ENCODE measurements at regions not wholly inside any gene's neighbourhood (a gene's known extent, or its start where the extent isn't known, plus 50 kb on each side); places are given as distances from the start of the nearest gene placed in this dataset.
A peak's percentile ranks its signal among the peaks of the same experiment; 100 is the strongest.

GRCh38 chrX:130516123-130516522, 114.3 kb downstream of the RBMX2 start:
- H3K27ac ChIP-seq = no peak overlapping the region
- 73 to 85% methylated on average over 1 of the region's 1 CpG for WGBS, 2 donors
- no peaks in the 10 kb centered on the region for H3K4me1 ChIP-seq
- peaks cover 0 to 6% of the 10 kb centered on the region in 2 donors for H3K27me3 ChIP-seq
- H3K36me3 ChIP-seq = no peaks in the 10 kb centered on the region
- TF ChIP-seq POLR2A (IDR thresholded peaks at IDR 0.05) = no peak
- no peak for TF ChIP-seq EP300 (IDR thresholded peaks at IDR 0.05)
- TF ChIP-seq, protein P1, sequence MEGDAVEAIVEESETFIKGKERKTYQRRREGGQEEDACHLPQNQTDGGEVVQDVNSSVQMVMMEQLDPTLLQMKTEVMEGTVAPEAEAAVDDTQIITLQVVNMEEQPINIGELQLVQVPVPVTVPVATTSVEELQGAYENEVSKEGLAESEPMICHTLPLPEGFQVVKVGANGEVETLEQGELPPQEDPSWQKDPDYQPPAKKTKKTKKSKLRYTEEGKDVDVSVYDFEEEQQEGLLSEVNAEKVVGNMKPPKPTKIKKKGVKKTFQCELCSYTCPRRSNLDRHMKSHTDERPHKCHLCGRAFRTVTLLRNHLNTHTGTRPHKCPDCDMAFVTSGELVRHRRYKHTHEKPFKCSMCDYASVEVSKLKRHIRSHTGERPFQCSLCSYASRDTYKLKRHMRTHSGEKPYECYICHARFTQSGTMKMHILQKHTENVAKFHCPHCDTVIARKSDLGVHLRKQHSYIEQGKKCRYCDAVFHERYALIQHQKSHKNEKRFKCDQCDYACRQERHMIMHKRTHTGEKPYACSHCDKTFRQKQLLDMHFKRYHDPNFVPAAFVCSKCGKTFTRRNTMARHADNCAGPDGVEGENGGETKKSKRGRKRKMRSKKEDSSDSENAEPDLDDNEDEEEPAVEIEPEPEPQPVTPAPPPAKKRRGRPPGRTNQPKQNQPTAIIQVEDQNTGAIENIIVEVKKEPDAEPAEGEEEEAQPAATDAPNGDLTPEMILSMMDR (IDR thresholded peaks at IDR 0.05) = no peak
- H3K4me3 ChIP-seq = no peak overlapping the region
- H3K9me3 ChIP-seq = no peaks in the 10 kb centered on the region
- no peak for DNase-seq (ENCODE audit: low spot score in 2 of 2)

GRCh38 chrX:130523460-130524394, 121.9 kb downstream of the RBMX2 start:
- Histone ChIP-seq H3K4me1 (no peaks in the 10 kb centered on the region), H3K27me3 (no peaks in the 10 kb centered on the region), H3K4me3 (peak overlapping the region in 3 of 4 donors; percentile 32 to 51 (median 39)), H3K36me3 (no peaks in the 10 kb centered on the region), H3K9me3 (no peaks in the 10 kb centered on the region), H3K27ac (peak overlapping the region in 1 of 4 donors; percentile 7)
- peak; percentile 14 to 17 for DNase-seq (ENCODE audit: low spot score in 2 of 2)
- peak in 1 of 2 donors; percentile 26 for TF ChIP-seq EP300 (IDR thresholded peaks at IDR 0.05)
- TF ChIP-seq, protein P1 (IDR thresholded peaks at IDR 0.05) = no peak
- 35 to 51% methylated on average over 13 to 38 of the region's 42 CpGs for WGBS, 2 donors

DNA sequence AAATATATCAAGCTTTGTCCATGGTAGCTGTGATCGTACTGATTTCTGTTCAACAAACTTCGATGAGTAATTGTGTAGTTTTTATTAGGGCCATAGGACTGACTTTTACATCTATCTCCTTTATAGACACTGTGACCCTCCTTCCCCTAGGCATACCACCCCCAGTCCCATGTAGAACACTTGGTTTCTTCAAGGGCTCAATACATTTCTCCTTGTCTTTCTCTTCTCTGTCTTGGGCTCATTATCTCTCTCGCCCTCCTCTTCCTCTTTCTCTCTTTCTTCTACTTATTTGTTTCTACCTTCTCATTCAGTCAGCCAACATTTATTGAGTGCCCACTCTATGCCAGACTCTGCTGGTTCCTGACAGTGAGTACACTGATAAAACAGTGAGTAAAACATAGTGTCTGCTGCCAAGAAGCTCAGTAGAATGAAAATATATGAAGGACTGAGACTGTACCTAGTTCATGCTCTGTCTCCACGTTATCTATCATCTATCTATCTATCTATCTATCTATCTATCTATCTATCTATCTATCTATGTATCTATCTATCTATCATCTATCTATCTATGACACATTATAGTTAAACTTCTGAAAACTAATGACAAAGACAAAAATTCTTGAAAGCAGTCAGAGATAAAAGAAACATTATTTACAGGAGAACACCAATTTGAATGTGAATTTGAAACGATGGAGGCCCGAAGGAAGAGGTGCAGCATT, 122.8 kb downstream of the RBMX2 start:
- no peaks in the 10 kb centered on the region for H3K36me3 ChIP-seq
- H3K9me3 ChIP-seq = no peaks in the 10 kb centered on the region
- no peak overlapping the region for H3K27ac ChIP-seq
- 69 to 78% methylated on average over 6 of the region's 6 CpGs for WGBS, 2 donors
- no peaks in the 10 kb centered on the region for H3K4me1 ChIP-seq
- peak overlapping the region in 1 of 4 donors; percentile 51 for H3K4me3 ChIP-seq
- TF ChIP-seq POLR2A (IDR thresholded peaks at IDR 0.05) (no peak), EP300 (IDR thresholded peaks at IDR 0.05) (no peak)
- TF ChIP-seq, protein P1 (IDR thresholded peaks at IDR 0.05) = no peak
- H3K27me3 ChIP-seq = no peaks in the 10 kb centered on the region
- no peak for DNase-seq (ENCODE audit: low spot score in 2 of 2)

DNA sequence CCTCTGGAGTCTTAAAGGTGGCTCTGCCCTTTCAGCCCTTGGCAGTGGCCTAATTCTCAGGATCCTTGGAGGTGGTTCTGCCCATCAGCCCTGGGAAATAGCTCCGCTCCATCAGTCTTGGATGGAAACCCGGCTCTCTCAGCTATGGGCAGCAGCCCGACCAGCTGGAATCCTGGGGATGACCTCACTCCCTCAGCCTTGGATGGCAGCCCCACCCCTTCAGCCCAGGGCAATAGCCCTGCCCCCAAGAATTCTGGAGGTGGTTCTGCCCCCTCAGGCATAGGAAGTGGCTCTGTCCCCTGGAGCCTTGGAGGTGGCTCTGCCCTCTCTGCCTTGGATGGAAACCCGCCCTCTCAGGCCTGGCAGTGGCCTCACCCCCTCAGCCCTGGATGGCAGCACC, 127.7 kb downstream of the RBMX2 start:
- 89 to 92% methylated on average over 3 to 4 of the region's 4 CpGs for WGBS, 2 donors

More for the DNA sequence above, 127.7 kb downstream of the RBMX2 start:
- TF ChIP-seq, protein P1 (IDR thresholded peaks at IDR 0.05) = no peak
- TF ChIP-seq EP300 (IDR thresholded peaks at IDR 0.05) (no peak), POLR2A (IDR thresholded peaks at IDR 0.05) (no peak)
- Histone ChIP-seq H3K4me1 (no peaks in the 10 kb centered on the region), H3K27ac (no peak overlapping the region), H3K27me3 (no peaks in the 10 kb centered on the region), H3K9me3 (no peaks in the 10 kb centered on the region), H3K4me3 (no peak overlapping the region), H3K36me3 (no peaks in the 10 kb centered on the region)
- no peak for DNase-seq (ENCODE audit: low spot score in 2 of 2)
